ENCODE measurements at regions not wholly inside any gene's neighbourhood (a gene's known extent, or its start where the extent isn't known, plus 50 kb on each side); places are given as distances from the start of the nearest gene placed in this dataset.

DNA sequence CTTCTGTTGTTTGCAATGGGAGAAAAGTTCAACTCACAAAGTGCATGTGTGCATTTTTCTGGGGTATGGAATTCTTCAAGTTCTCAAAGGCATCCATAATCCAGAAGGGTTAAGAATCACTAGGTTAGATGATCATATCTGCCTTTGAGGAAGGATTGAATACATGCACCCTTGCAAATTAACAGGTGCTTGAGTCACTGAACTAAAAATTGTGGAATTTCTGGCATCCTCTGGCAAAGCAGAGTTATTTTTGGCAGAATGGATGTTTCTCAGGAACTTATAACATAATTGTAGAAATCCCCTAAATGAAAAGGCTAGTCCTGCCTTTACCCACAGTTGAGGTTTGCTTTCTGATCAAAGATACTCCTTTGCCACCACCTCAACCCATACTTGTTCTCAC, 136.5 kb upstream of the DYRK2 start:
- intact Hi-C loops (cut with micrococcal nuclease) = no loop called here
- Mint-ChIP-seq H3K4me1 (peaks cover 41 to 69% (median 56%) of the 10 kb centered on the region in 4 donors), H3K9me3 (no peaks in the 10 kb centered on the region), H3K36me3 (no peaks in the 10 kb centered on the region), H3K4me3 (peak overlapping the region in 1 of 8 donors; percentile 13), H3K27me3 (no peaks in the 10 kb centered on the region), H3K27ac (no peak overlapping the region)
- Histone ChIP-seq H3K36me3 (ENCODE audit: insufficient read depth, low read length) (no peaks in the 10 kb centered on the region), H3K9me3 (ENCODE audit: control insufficient read depth in 1 of 2, low read length in 2 of 2) (no peaks in the 10 kb centered on the region), H3K4me1 (ENCODE audit: insufficient read depth, low read length) (peaks cover 57% of the 10 kb centered on the region), H3K27me3 (ENCODE audit: insufficient read depth, low read length) (no peaks in the 10 kb centered on the region), H3K27ac (ENCODE audit: low read depth, low read length) (no peak overlapping the region), H3K4me3 (ENCODE audit: low read length in 2 of 2) (no peak overlapping the region)
- POLR2A ChIA-PET (ENCODE audit: partially characterized antibody) = interaction anchor here (0.6 to 2.2 kb wide), 9 partner anchors 9 to 121 kb away, joined by 3 to 10 read pairs (median 3); no protein-coding TSS in a partner anchor
- DNase-seq = peak in 1 of 5 donors; percentile 6
- CTCF ChIA-PET (ENCODE audit: partially characterized antibody) = interaction anchor here (0.8 to 1.7 kb wide), 6 partner anchors 12 to 428 kb away, joined by 3 to 6 read pairs (median 4); no protein-coding TSS in a partner anchor

DNA sequence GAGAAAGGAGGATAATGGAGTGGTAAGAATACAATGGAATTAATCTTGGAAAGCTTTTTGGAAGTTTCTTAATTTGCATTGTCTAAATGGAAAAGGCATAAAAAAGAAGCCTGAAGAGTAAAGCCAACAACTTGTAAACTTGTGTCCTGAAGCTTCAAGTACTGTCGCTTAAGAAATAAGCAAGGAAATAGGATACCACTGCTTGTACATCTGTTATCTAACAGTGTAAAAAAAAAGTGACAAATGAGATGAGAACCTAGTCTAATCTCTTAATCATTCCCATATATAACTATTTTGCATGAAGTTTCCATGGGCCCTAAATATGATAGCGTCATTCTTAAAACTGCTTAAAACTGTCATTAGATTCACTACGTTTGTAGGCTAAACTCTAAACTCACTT, 134.0 kb upstream of the DYRK2 start:
- ChIA-PET CTCF (ENCODE audit: partially characterized antibody) (interaction anchor here (1.0 to 2.8 kb wide), 6 partner anchors 10 to 428 kb away, joined by 3 to 12 read pairs (median 4); no protein-coding TSS in a partner anchor), POLR2A (ENCODE audit: partially characterized antibody) (interaction anchor here (0.9 to 4.5 kb wide), 6 partner anchors 8 to 136 kb away, joined by 4 to 88 read pairs (median 7); partner anchors contain the start of gene DYRK2)
- Mint-ChIP-seq H3K9me3 (no peaks in the 10 kb centered on the region), H3K4me1 (peaks cover 46 to 80% (median 59%) of the 10 kb centered on the region in 4 donors), H3K4me3 (peak overlapping the region in 6 of 8 donors; percentile 31 to 74 (median 58)), H3K36me3 (no peaks in the 10 kb centered on the region), H3K27me3 (no peaks in the 10 kb centered on the region), H3K27ac (peak overlapping the region in 5 of 7 donors; percentile 75 to 91 (median 86))
- no peak overlapping the region for H3K4me3 ChIP-seq (ENCODE audit: low read length in 2 of 2)
- no peak for DNase-seq
- peaks cover 64% of the 10 kb centered on the region for H3K4me1 ChIP-seq (ENCODE audit: insufficient read depth, low read length)
- no peaks in the 10 kb centered on the region for H3K9me3 ChIP-seq (ENCODE audit: control insufficient read depth in 1 of 2, low read length in 2 of 2)
- no peak overlapping the region for H3K27ac ChIP-seq (ENCODE audit: low read depth, low read length)
- intact Hi-C loops (cut with micrococcal nuclease) = loop anchor here (2.0 kb wide), 1 partner anchor 136 kb away; no protein-coding TSS in a partner anchor
- H3K27me3 ChIP-seq (ENCODE audit: insufficient read depth, low read length) = no peaks in the 10 kb centered on the region
- H3K36me3 ChIP-seq (ENCODE audit: insufficient read depth, low read length) = no peaks in the 10 kb centered on the region

DNA sequence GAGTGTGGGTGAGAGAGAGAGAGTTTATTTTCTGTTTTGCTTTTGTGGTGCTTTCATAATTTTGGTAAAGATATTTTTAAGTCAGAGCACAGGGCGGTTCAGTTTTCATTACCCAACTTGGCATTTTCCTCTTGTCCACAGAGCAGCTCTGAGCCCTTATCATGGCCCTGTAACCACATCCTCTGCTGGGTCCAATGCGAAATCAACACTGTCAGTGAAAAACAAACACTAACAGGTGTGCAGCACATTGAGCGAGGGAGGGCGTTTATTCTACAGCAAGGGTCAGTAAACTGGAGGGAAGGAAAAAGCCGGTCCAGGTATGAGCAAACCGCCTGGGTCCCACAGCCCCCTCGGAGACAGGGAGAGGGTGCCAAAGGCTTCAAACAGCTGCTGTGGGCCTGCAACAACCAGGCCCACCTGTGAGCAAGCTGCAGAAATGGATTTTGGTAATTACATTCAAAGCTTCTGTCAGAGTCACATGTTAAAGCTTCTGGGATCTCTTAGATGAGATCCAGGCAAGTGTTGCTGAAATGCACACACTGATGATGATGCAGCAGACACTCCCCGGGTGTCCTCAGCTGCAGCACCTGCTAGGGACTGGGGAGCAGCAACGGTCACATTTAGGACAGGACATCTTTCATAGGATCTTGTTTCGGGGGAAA, 132.7 kb upstream of the DYRK2 start:
- no peaks in the 10 kb centered on the region for H3K27me3 ChIP-seq (ENCODE audit: insufficient read depth, low read length)
- ChIA-PET CTCF (ENCODE audit: partially characterized antibody) (interaction anchor here (0.9 to 2.8 kb wide), 14 partner anchors 9 to 427 kb away, joined by 3 to 13 read pairs (median 6); partner anchors contain the start of gene DYRK2), POLR2A (ENCODE audit: partially characterized antibody) (interaction anchor here (0.7 to 4.5 kb wide), 35 partner anchors 9 to 1293 kb away, joined by 3 to 88 read pairs (median 5); partner anchors contain the start of genes CAND1, DYRK2 and MDM2)
- no peaks in the 10 kb centered on the region for H3K9me3 Mint-ChIP-seq
- peaks cover 46 to 73% (median 54%) of the 10 kb centered on the region in 4 donors for H3K4me1 Mint-ChIP-seq
- H3K9me3 ChIP-seq (ENCODE audit: control insufficient read depth in 1 of 2, low read length in 2 of 2) = no peaks in the 10 kb centered on the region
- H3K36me3 Mint-ChIP-seq = no peaks in the 10 kb centered on the region
- H3K4me1 ChIP-seq (ENCODE audit: insufficient read depth, low read length) = peaks cover 64% of the 10 kb centered on the region
- H3K4me3 Mint-ChIP-seq = peak overlapping the region; percentile 16 to 79 (median 69)
- H3K36me3 ChIP-seq (ENCODE audit: insufficient read depth, low read length) = no peaks in the 10 kb centered on the region
- H3K4me3 ChIP-seq (ENCODE audit: low read length in 2 of 2) = peak overlapping the region in 1 of 2 donors; percentile 4
- peak; percentile 64 to 78 (median 70) for DNase-seq
- no peaks in the 10 kb centered on the region for H3K27me3 Mint-ChIP-seq
- H3K27ac ChIP-seq (ENCODE audit: low read depth, low read length) = no peak overlapping the region
- intact Hi-C loops (cut with micrococcal nuclease) = loop anchor here (1.0 to 5.0 kb wide), 5 partner anchors 33 to 135 kb away; no protein-coding TSS in a partner anchor
- peak overlapping the region; percentile 50 to 91 (median 86) for H3K27ac Mint-ChIP-seq

DNA sequence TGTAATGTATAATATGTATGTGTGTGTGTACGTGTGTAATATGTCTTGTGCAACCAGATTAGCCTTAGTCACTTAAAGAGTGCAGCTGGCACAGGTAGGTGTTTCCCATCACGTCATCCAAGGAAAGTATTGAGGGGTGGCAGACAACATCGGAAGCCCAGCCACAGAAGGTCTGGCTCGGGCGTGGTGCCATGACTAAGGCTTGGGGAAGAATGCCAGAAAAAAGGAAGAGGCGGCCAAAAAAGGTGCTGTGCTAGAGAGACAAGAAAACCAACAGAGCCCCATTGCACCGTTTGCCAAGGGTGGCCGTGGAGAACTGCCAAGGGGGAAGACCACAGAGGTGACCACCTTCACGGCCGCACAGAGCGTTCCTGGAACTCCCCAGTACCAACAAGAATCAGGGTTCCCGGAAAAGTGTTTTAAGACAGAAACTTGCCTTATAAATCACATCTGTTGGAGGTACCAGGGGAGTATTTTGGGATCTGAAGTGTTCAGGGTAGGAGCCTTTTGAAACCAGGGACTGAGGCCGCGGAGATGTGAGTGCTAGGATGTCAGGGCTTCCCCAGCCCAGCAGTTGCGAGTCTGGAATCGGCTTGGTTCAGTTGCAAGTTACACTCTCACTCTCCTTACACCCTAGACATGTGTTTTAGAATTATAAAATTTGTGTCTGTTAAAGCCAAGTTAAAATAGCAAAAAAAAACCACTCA, 131.2 kb upstream of the DYRK2 start:
- H3K27me3 Mint-ChIP-seq = no peaks in the 10 kb centered on the region
- peak overlapping the region in 6 of 7 donors; percentile 33 to 91 (median 74) for H3K27ac Mint-ChIP-seq
- POLR2A ChIA-PET (ENCODE audit: partially characterized antibody) = interaction anchor here (2.4 to 4.5 kb wide), 4 partner anchors 33 to 133 kb away, joined by 17 to 88 read pairs (median 32); partner anchors contain the start of gene DYRK2
- no peak for DNase-seq
- intact Hi-C loops (cut with micrococcal nuclease) = loop anchor here (2.0 to 5.0 kb wide), 2 partner anchors 61 to 75 kb away; no protein-coding TSS in a partner anchor
- H3K9me3 Mint-ChIP-seq = no peaks in the 10 kb centered on the region
- no peaks in the 10 kb centered on the region for H3K36me3 Mint-ChIP-seq
- H3K4me1 Mint-ChIP-seq = peaks cover 40 to 58% (median 45%) of the 10 kb centered on the region in 4 donors
- Histone ChIP-seq H3K4me3 (ENCODE audit: low read length in 2 of 2) (no peak overlapping the region), H3K27ac (ENCODE audit: low read depth, low read length) (no peak overlapping the region), H3K27me3 (ENCODE audit: insufficient read depth, low read length) (no peaks in the 10 kb centered on the region), H3K36me3 (ENCODE audit: insufficient read depth, low read length) (no peaks in the 10 kb centered on the region), H3K9me3 (ENCODE audit: control insufficient read depth in 1 of 2, low read length in 2 of 2) (no peaks in the 10 kb centered on the region), H3K4me1 (ENCODE audit: insufficient read depth, low read length) (peaks cover 54% of the 10 kb centered on the region)
- H3K4me3 Mint-ChIP-seq = peak overlapping the region in 3 of 8 donors; percentile 7 to 68 (median 67)
- CTCF ChIA-PET (ENCODE audit: partially characterized antibody) = interaction anchor here (1.2 kb wide), 1 partner anchor 24 kb away, joined by 3 read pairs; no protein-coding TSS in a partner anchor

DNA sequence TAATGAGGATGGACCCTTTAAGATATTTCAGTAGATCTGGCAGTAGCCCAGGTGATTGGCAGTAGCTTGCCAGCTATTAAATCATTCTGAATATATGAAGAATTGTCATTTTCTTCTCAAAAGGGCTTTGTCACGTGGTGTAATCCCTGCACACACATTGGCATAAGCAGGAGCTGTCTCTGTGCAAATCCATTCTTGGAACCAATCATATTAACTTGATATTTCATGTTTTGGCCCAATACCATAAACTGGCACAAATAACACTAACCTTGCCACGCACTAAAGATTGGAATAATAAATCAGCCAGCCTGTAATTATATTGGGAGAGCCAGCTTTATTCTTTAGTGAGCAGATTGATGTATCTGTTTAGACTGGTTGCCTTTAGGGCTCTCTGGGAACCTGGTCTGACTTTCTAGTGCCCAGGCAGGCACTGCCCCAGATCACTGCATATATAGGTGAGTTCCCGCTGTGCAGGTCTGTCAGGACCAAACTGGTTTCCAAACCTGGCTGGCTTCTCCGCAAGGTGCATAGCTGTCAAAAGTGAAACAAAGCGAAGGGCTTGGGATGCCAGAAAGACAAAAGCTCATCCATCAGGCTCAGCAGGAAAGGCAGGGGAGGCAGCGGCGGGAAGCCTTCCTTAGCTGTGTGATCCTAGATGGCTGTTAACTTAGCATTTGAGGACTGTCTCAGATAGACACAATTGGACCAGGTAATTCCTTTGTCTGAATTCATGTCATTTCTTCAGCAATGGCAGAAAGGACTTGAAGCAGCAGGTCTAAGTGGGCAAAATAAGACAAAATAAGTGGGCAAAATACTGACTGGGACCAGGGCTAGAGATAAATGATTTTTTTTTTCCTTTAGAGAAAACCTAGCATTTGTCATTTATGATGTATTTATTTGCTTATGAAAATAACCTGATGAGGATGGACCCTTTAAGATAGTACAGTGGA, 128.8 kb upstream of the DYRK2 start:
- Histone ChIP-seq H3K4me1 (ENCODE audit: insufficient read depth, low read length) (peaks cover 30% of the 10 kb centered on the region), H3K4me3 (ENCODE audit: low read length in 2 of 2) (no peak overlapping the region), H3K27me3 (ENCODE audit: insufficient read depth, low read length) (no peaks in the 10 kb centered on the region), H3K9me3 (ENCODE audit: control insufficient read depth in 1 of 2, low read length in 2 of 2) (no peaks in the 10 kb centered on the region), H3K36me3 (ENCODE audit: insufficient read depth, low read length) (no peaks in the 10 kb centered on the region), H3K27ac (ENCODE audit: low read depth, low read length) (no peak overlapping the region)
- POLR2A ChIA-PET (ENCODE audit: partially characterized antibody) = interaction anchor here (0.7 to 1.5 kb wide), 4 partner anchors 9 to 130 kb away, joined by 3 to 6 read pairs (median 4); partner anchors contain the start of gene DYRK2
- CTCF ChIA-PET (ENCODE audit: partially characterized antibody) = interaction anchor here (1.0 to 1.7 kb wide), 4 partner anchors 8 to 128 kb away, joined by 3 to 5 read pairs (median 3); partner anchors contain the start of gene DYRK2
- no peaks in the 10 kb centered on the region for H3K9me3 Mint-ChIP-seq
- H3K4me3 Mint-ChIP-seq = no peak overlapping the region
- H3K27ac Mint-ChIP-seq = peak overlapping the region in 3 of 7 donors; percentile 5 to 50 (median 44)
- H3K36me3 Mint-ChIP-seq = no peaks in the 10 kb centered on the region
- no peaks in the 10 kb centered on the region for H3K27me3 Mint-ChIP-seq
- intact Hi-C loops (cut with micrococcal nuclease) = loop anchor here (5.0 kb wide), 1 partner anchor 77 kb away; no protein-coding TSS in a partner anchor
- DNase-seq = no peak
- peaks cover 27 to 34% (median 30%) of the 10 kb centered on the region in 4 donors for H3K4me1 Mint-ChIP-seq

DNA sequence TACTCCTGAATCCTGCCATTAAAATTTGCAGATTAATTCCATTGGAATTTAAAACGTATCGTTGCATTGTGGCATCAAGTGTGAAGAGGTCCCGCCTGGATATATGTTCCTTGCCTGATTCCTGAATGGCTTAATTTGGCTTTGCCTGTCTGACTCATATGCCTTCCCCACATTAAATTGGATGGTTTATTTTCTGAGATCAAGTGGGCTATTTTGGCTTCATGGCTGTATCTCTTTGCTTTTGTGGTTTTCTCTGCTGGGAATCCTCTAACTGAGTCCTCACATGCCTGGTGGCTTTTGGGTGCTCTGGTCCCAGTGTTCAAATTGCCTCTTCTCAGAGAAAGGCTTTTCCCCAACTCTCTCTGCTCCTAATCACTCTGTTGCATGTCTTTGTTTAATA, 127.9 kb upstream of the DYRK2 start:
- no peak overlapping the region for H3K27ac Mint-ChIP-seq
- H3K9me3 ChIP-seq (ENCODE audit: control insufficient read depth in 1 of 2, low read length in 2 of 2) = no peaks in the 10 kb centered on the region
- CTCF ChIA-PET (ENCODE audit: partially characterized antibody) = no interaction called here

More for the DNA sequence above, 127.9 kb upstream of the DYRK2 start:
- Mint-ChIP-seq H3K27me3 (no peaks in the 10 kb centered on the region), H3K36me3 (no peaks in the 10 kb centered on the region), H3K9me3 (no peaks in the 10 kb centered on the region), H3K4me1 (peaks cover 21 to 26% (median 23%) of the 10 kb centered on the region in 4 donors), H3K4me3 (no peak overlapping the region)
- no peak for DNase-seq
- Histone ChIP-seq H3K36me3 (ENCODE audit: insufficient read depth, low read length) (no peaks in the 10 kb centered on the region), H3K4me3 (ENCODE audit: low read length in 2 of 2) (no peak overlapping the region), H3K4me1 (ENCODE audit: insufficient read depth, low read length) (peaks cover 23% of the 10 kb centered on the region), H3K27me3 (ENCODE audit: insufficient read depth, low read length) (no peaks in the 10 kb centered on the region), H3K27ac (ENCODE audit: low read depth, low read length) (no peak overlapping the region)
- intact Hi-C loops (cut with micrococcal nuclease) = no loop called here
- POLR2A ChIA-PET (ENCODE audit: partially characterized antibody) = no interaction called here
